ENCODE measurements at regions not wholly inside any gene's neighbourhood (a gene's known extent, or its start where the extent isn't known, plus 50 kb on each side); places are given as distances from the start of the nearest gene placed in this dataset.
"Not testable (repeated sequence)": the region's sequence is repeated elsewhere in the genome, so short reads cannot be mapped to it uniquely, and the experiment has no call there.

DNA sequence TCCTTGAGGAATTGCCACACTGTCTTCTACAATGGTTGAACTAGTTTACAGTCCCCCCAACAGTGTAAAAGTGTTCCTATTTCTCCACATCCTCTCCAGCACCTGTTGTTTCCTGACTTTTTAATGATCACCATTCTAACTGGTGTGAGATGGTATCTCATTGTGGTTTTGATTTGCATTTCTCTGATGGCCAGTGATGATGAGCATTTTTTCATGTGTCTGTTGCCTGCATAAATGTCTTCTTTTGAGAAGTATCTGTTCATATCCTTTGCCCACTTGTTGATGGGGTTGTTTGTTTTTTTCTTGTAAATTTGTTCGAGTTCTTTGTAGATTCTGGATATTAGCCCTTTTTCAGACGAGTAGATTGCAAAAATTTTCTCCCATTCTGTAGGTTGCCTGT, 80.5 kb upstream of the TINAGL1 start:
- TF ChIP-seq, protein P1, sequence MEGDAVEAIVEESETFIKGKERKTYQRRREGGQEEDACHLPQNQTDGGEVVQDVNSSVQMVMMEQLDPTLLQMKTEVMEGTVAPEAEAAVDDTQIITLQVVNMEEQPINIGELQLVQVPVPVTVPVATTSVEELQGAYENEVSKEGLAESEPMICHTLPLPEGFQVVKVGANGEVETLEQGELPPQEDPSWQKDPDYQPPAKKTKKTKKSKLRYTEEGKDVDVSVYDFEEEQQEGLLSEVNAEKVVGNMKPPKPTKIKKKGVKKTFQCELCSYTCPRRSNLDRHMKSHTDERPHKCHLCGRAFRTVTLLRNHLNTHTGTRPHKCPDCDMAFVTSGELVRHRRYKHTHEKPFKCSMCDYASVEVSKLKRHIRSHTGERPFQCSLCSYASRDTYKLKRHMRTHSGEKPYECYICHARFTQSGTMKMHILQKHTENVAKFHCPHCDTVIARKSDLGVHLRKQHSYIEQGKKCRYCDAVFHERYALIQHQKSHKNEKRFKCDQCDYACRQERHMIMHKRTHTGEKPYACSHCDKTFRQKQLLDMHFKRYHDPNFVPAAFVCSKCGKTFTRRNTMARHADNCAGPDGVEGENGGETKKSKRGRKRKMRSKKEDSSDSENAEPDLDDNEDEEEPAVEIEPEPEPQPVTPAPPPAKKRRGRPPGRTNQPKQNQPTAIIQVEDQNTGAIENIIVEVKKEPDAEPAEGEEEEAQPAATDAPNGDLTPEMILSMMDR (conservative IDR thresholded peaks at IDR 0.05; ENCODE audit: low read depth, low read length): not testable (repeated sequence)
- not testable (repeated sequence) for TF ChIP-seq RCOR1 (IDR thresholded peaks at IDR 0.05; ENCODE audit: insufficient replicate concordance, low read length); POLR2A (IDR thresholded peaks at IDR 0.05; ENCODE audit: low read depth, low read length); RFX5 (IDR thresholded peaks at IDR 0.05; ENCODE audit: low read depth, low read length); RAD21 (IDR thresholded peaks at IDR 0.05; ENCODE audit: low read length); BHLHE40 (IDR thresholded peaks at IDR 0.05; ENCODE audit: low read depth, low read length); MAFK (IDR thresholded peaks at IDR 0.05; ENCODE audit: low read depth, low read length); MAZ (IDR thresholded peaks at IDR 0.05; ENCODE audit: borderline replicate concordance, low read depth, low read length); CHD1 (IDR thresholded peaks at IDR 0.05; ENCODE audit: low read depth, low read length); MXI1 (IDR thresholded peaks at IDR 0.05; ENCODE audit: borderline replicate concordance, low read depth, low read length)
- TF ChIP-seq, protein P2, sequence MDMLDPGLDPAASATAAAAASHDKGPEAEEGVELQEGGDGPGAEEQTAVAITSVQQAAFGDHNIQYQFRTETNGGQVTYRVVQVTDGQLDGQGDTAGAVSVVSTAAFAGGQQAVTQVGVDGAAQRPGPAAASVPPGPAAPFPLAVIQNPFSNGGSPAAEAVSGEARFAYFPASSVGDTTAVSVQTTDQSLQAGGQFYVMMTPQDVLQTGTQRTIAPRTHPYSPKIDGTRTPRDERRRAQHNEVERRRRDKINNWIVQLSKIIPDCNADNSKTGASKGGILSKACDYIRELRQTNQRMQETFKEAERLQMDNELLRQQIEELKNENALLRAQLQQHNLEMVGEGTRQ (IDR thresholded peaks at IDR 0.05; ENCODE audit: low read depth, low read length): not testable (repeated sequence)
